LNCAP (cell line): ENCODE measurements at regions not wholly inside any gene's neighbourhood (a gene's known extent, or its start where the extent isn't known, plus 50 kb on each side); places are given as distances from the start of the nearest gene placed in this dataset.

Source experiments
- CTCF ChIP-seq: fragments of 450-650 bp; IDR thresholded peaks from 2 replicates; pipeline ENCODE4 v1.5.1; 2017; ENCODE audit warnings: mild to moderate bottlenecking

GRCh38 chr11:27933992-27934829, 173.7 kb downstream of the KIF18A start:
- no peak for TF ChIP-seq CTCF

- no peak for TF ChIP-seq CTCF
These were observed 176.2 kb downstream of the KIF18A start for GRCh38 chr11:27931770-27932169.

GRCh38 chr11:27930946-27931345, 177.0 kb downstream of the KIF18A start:
- no peak for TF ChIP-seq CTCF

GRCh38 chr11:27928809-27929208, 179.1 kb downstream of the KIF18A start:
- TF ChIP-seq CTCF: no peak

- TF ChIP-seq CTCF: no peak
These were observed 180.9 kb downstream of the KIF18A start for GRCh38 chr11:27926981-27927481.

- no peak for TF ChIP-seq CTCF
These were observed 181.5 kb downstream of the KIF18A start for GRCh38 chr11:27926486-27926885.

- TF ChIP-seq CTCF: no peak
These were observed 186.5 kb downstream of the KIF18A start for GRCh38 chr11:27921472-27921871.
